ENCODE measurements at regions not wholly inside any gene's neighbourhood (a gene's known extent, or its start where the extent isn't known, plus 50 kb on each side); places are given as distances from the start of the nearest gene placed in this dataset.

DNA sequence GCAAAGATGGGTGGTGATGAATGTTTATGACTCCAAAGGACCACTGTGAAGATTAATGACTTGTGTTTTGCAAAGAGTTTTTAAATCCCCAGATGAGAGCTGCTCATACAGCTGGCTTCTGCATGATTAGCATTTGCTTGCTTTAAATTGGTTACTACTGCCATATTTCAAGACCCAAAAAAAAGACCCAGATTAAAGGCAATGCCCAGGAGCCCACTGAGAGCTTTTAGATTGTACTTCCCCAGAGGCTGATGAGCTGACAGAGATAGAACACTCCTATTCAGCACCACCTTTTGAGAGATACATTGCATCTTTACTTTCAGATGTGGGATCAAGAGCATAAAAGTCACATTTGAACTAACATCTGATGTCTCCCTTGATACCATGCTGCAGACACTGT is 142.0 kb downstream of the HNRNPD start:
- ChIA-PET CTCF (no interaction called here), POLR2A (no interaction called here)
- H3K27me3 ChIP-seq (ENCODE audit: control insufficient read depth, insufficient read depth, low read length), result no peaks in the 10 kb centered on the region
- H3K4me3 ChIP-seq (ENCODE audit: low read depth, low read length), result no peak overlapping the region
- DNase-seq (ENCODE audit: low read depth), result no peak
- TF ChIP-seq, protein P1, sequence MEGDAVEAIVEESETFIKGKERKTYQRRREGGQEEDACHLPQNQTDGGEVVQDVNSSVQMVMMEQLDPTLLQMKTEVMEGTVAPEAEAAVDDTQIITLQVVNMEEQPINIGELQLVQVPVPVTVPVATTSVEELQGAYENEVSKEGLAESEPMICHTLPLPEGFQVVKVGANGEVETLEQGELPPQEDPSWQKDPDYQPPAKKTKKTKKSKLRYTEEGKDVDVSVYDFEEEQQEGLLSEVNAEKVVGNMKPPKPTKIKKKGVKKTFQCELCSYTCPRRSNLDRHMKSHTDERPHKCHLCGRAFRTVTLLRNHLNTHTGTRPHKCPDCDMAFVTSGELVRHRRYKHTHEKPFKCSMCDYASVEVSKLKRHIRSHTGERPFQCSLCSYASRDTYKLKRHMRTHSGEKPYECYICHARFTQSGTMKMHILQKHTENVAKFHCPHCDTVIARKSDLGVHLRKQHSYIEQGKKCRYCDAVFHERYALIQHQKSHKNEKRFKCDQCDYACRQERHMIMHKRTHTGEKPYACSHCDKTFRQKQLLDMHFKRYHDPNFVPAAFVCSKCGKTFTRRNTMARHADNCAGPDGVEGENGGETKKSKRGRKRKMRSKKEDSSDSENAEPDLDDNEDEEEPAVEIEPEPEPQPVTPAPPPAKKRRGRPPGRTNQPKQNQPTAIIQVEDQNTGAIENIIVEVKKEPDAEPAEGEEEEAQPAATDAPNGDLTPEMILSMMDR (IDR thresholded peaks at IDR 0.05; ENCODE audit: insufficient read depth, low read depth, low read length), result no peak
- H3K36me3 ChIP-seq (ENCODE audit: control insufficient read depth, insufficient read depth, low read length), result no peaks in the 10 kb centered on the region

DNA sequence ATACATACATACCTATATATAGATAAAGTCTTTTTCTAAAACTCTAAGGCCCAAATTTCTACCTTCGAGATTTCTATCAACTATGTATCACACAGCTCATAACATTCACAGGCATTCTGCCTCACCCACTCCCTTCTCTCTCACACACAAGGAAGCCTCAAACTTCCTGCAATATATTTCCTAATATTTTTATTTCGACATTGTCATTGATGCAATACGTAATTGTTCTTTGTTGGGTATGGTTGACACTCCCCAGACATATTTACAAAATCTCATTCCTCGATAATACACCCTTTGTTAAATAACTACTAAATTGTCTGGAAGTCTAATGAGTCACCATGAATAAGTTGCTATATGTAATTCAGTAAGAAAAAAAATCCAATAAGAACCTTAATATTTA is 143.5 kb downstream of the HNRNPD start:
- no peaks in the 10 kb centered on the region for H3K36me3 ChIP-seq (ENCODE audit: control insufficient read depth, insufficient read depth, low read length)
- TF ChIP-seq, protein P1 (IDR thresholded peaks at IDR 0.05; ENCODE audit: insufficient read depth, low read depth, low read length), result no peak
- H3K4me3 ChIP-seq (ENCODE audit: low read depth, low read length), result no peak overlapping the region
- no peaks in the 10 kb centered on the region for H3K27me3 ChIP-seq (ENCODE audit: control insufficient read depth, insufficient read depth, low read length)
- POLR2A ChIA-PET, result no interaction called here
- no peak for DNase-seq (ENCODE audit: low read depth)
- CTCF ChIA-PET, result no interaction called here

DNA sequence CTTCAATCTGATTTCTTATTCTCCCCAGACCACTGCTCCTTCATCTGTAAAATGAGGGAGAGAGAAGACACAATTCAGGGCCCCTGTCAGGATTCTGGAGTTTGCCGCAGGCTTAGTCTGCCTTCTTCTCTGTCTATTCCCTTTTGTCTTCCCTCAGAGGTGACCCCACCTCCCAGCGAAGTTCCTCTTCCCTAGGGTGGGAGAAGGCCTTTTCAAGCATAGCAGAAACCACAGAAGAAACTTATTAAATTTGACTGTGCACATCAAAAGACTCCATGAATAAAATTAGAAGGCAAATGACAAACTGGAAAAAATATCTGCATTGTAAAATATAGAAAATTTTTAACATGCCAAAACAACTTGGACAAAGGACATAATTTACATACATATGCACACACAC is 148.8 kb downstream of the HNRNPD start:
- H3K27me3 ChIP-seq (ENCODE audit: control insufficient read depth, insufficient read depth, low read length), result no peaks in the 10 kb centered on the region
- ChIA-PET CTCF (interaction anchor here (1.1 kb wide), 1 partner anchor 16 kb away, joined by 3 read pairs; no protein-coding TSS in a partner anchor), POLR2A (no interaction called here)
- no peak for DNase-seq (ENCODE audit: low read depth)
- TF ChIP-seq, protein P1 (IDR thresholded peaks at IDR 0.05; ENCODE audit: insufficient read depth, low read depth, low read length), result no peak
- no peak overlapping the region for H3K4me3 ChIP-seq (ENCODE audit: low read depth, low read length)
- no peaks in the 10 kb centered on the region for H3K36me3 ChIP-seq (ENCODE audit: control insufficient read depth, insufficient read depth, low read length)

DNA sequence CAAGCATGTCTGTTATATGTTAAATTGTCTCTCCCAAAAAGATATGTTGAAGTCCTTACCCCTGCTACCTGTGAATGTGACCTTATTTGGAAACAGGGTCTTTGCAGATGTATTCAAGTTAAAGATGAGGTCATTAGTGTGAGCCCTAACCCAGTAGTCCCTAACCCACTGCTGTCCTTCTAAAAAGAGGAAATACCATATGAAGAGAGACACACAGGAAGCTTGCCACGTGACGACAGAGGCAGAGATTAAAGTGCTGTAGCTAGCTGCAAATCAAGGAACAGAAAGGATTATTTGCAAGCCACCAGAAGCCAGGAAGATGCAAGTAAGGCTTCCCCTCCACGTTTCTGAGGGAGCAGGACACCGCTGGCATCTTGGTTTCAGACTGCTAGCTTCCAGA is 150.1 kb downstream of the HNRNPD start:
- POLR2A ChIA-PET, result no interaction called here

DNA sequence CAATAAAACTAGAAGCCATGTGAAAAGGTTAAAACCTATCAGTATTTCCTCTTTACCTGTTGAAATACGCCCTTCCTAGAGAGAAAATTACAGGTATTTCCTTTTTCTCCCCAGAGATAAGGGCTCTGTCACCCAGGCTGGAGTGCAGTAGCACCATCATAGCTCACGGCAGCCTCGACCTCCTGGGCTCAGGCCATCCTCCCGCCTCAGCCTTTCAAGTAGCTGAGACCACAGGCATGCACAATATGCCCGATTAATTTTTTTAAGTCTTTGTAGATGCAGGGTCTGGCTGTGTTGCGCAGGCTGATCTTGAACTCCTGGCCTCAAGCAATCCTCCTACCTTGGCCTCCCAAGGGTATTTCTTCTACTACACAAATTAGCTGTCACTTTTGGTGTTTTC is 154.4 kb downstream of the HNRNPD start:
- POLR2A ChIA-PET, result no interaction called here

More for the DNA sequence above, 150.1 kb downstream of the HNRNPD start:
- DNase-seq (ENCODE audit: low read depth), result no peak
- H3K36me3 ChIP-seq (ENCODE audit: control insufficient read depth, insufficient read depth, low read length), result no peaks in the 10 kb centered on the region
- TF ChIP-seq, protein P1 (IDR thresholded peaks at IDR 0.05; ENCODE audit: insufficient read depth, low read depth, low read length), result no peak
- CTCF ChIA-PET, result no interaction called here
- no peaks in the 10 kb centered on the region for H3K27me3 ChIP-seq (ENCODE audit: control insufficient read depth, insufficient read depth, low read length)
- H3K4me3 ChIP-seq (ENCODE audit: low read depth, low read length), result no peak overlapping the region

More for the DNA sequence above, 154.4 kb downstream of the HNRNPD start:
- CTCF ChIA-PET, result interaction anchor here (0.6 kb wide), 1 partner anchor 8 kb away, joined by 3 read pairs; no protein-coding TSS in a partner anchor
- Histone ChIP-seq H3K27me3 (ENCODE audit: control insufficient read depth, insufficient read depth, low read length) (no peaks in the 10 kb centered on the region), H3K4me3 (ENCODE audit: low read depth, low read length) (no peak overlapping the region), H3K36me3 (ENCODE audit: control insufficient read depth, insufficient read depth, low read length) (no peaks in the 10 kb centered on the region)
- TF ChIP-seq, protein P1 (IDR thresholded peaks at IDR 0.05; ENCODE audit: insufficient read depth, low read depth, low read length), result no peak
- no peak for DNase-seq (ENCODE audit: low read depth)

Measured in BJ (cell line).